ENCODE measurements at regions not wholly inside any gene's neighbourhood (a gene's known extent, or its start where the extent isn't known, plus 50 kb on each side); places are given as distances from the start of the nearest gene placed in this dataset.
"Not testable (repeated sequence)": the region's sequence is repeated elsewhere in the genome, so short reads cannot be mapped to it uniquely, and the experiment has no call there.

GRCh38 chr2:239801404-239802184, 223.5 kb downstream of the NDUFA10 start:
- DNase-seq, result no peak

GRCh38 chr2:239800785-239801386, 224.3 kb downstream of the NDUFA10 start:
- no peak for DNase-seq

- no peak for DNase-seq
These were observed 227.8 kb downstream of the NDUFA10 start for GRCh38 chr2:239797316-239797715.

- not testable (repeated sequence) for DNase-seq
These were observed 229.4 kb downstream of the NDUFA10 start for GRCh38 chr2:239795761-239796160.

- DNase-seq, result no peak
These were observed 231.3 kb downstream of the NDUFA10 start for GRCh38 chr2:239793836-239794235.

GRCh38 chr2:239793086-239793485, 232.1 kb downstream of the NDUFA10 start:
- DNase-seq, result no peak

- no peak for DNase-seq
These were observed 232.6 kb downstream of the NDUFA10 start for GRCh38 chr2:239792405-239793084.

- no peak for DNase-seq
These were observed 233.4 kb downstream of the NDUFA10 start for GRCh38 chr2:239791526-239792404.

- no peak for DNase-seq
These were observed 234.4 kb downstream of the NDUFA10 start for GRCh38 chr2:239790721-239791120.

- DNase-seq, result no peak
These were observed 234.8 kb downstream of the NDUFA10 start for GRCh38 chr2:239790313-239790712.

- no peak for DNase-seq
These were observed 235.4 kb downstream of the NDUFA10 start for GRCh38 chr2:239789711-239790110.

GRCh38 chr2:239788576-239789098, 236.5 kb downstream of the NDUFA10 start:
- no peak for DNase-seq

- no peak for DNase-seq
These were observed 237.5 kb downstream of the NDUFA10 start for GRCh38 chr2:239787538-239788050.

GRCh38 chr2:239786791-239787190, 238.4 kb downstream of the NDUFA10 start:
- no peak for DNase-seq

GRCh38 chr2:239781454-239781853, 243.7 kb downstream of the NDUFA10 start:
- DNase-seq, result no peak

- DNase-seq, result no peak
These were observed 244.7 kb downstream of the NDUFA10 start for GRCh38 chr2:239780236-239780994.

GRCh38 chr2:239779584-239779983, 245.6 kb downstream of the NDUFA10 start:
- no peak for DNase-seq

- no peak for DNase-seq
These were observed 246.1 kb downstream of the NDUFA10 start for GRCh38 chr2:239778861-239779558.

- DNase-seq, result no peak
These were observed 246.9 kb downstream of the NDUFA10 start for GRCh38 chr2:239778042-239778851.

- DNase-seq, result no peak
These were observed 247.9 kb downstream of the NDUFA10 start for GRCh38 chr2:239777219-239777618.
